Mesodermal cell (in vitro differentiated cells): ENCODE measurements at regions not wholly inside any gene's neighbourhood (a gene's known extent, or its start where the extent isn't known, plus 50 kb on each side); places are given as distances from the start of the nearest gene placed in this dataset.
"Not testable (repeated sequence)": the region's sequence is repeated elsewhere in the genome, so short reads cannot be mapped to it uniquely, and the experiment has no call there.

Source experiments
- H3K27ac ChIP-seq: 2 replicates; pipeline ENCODE4 v1.7.0; 2013; ENCODE audit warnings: mild to moderate bottlenecking, low read depth, low read length, moderate library complexity; ENCODE audit not compliant: severe bottlenecking
- H3K36me3 ChIP-seq: 2 replicates; pipeline ENCODE4 v1.7.1; 2013; ENCODE audit warnings: mild to moderate bottlenecking, low read length, moderate library complexity; ENCODE audit not compliant: control insufficient read depth, insufficient read depth
- H3K4me1 ChIP-seq: one replicate; pipeline ENCODE4 v1.7.1; 2013; ENCODE audit warnings: mild to moderate bottlenecking, low read length; ENCODE audit not compliant: insufficient read depth, control insufficient read depth, poor library complexity, severe bottlenecking
- H3K4me3 ChIP-seq: 2 replicates; pipeline ENCODE4 v1.7.0; 2013; ENCODE audit warnings: low read length, control low read depth, mild to moderate bottlenecking; ENCODE audit not compliant: insufficient read depth, poor library complexity, severe bottlenecking; ENCODE audit errors: extremely low read depth
- H3K9me3 ChIP-seq: 2 replicates; pipeline ENCODE4 v1.7.1; 2013; ENCODE audit warnings: mild to moderate bottlenecking, low read length, moderate library complexity; ENCODE audit not compliant: control insufficient read depth
- WGBS, 2 experiments: methylation state at CpG; one replicate each; pipeline ENCODE4 v1.1.5; 2013; ENCODE audit warnings: missing lambda C conversion rate in 2 of 2; ENCODE audit not compliant: insufficient coverage in 2 of 2; 5-methylcytosine and 5-hydroxymethylcytosine counted together

- H3K27ac ChIP-seq = no peak overlapping the region
Observed at GRCh38 chr11:12603143-12604088, 70.8 kb upstream of the TEAD1 start.

GRCh38 chr11:12604557-12605153, 69.6 kb upstream of the TEAD1 start:
- Histone ChIP-seq H3K27ac (peak overlapping the region; percentile 67), H3K4me1 (peaks cover 28% of the 10 kb centered on the region), H3K4me3 (no peak overlapping the region), H3K36me3 (no peaks in the 10 kb centered on the region), H3K9me3 (no peaks in the 10 kb centered on the region)
- WGBS, 2 experiments = no CpG with 5 or more reads among the region's 1 CpG

More at GRCh38 chr11:12603143-12604088, 70.8 kb upstream of the TEAD1 start:
- Histone ChIP-seq H3K4me1 (peaks cover 34% of the 10 kb centered on the region), H3K9me3 (no peaks in the 10 kb centered on the region), H3K36me3 (no peaks in the 10 kb centered on the region), H3K4me3 (no peak overlapping the region)
- WGBS, 2 experiments = 89 to 100% methylated on average over 1 of the region's 3 CpGs

- Histone ChIP-seq H3K27ac (peak overlapping the region; percentile 68), H3K36me3 (no peaks in the 10 kb centered on the region), H3K4me3 (no peak overlapping the region), H3K9me3 (peaks cover 4% of the 10 kb centered on the region), H3K4me1 (peaks cover 21% of the 10 kb centered on the region)
- 43 to 73% methylated on average over 2 of the region's 2 CpGs for WGBS, 2 experiments
Observed at GRCh38 chr11:12606597-12606996, 67.6 kb upstream of the TEAD1 start.

GRCh38 chr11:12608678-12609077, 65.5 kb upstream of the TEAD1 start:
- 92 to 100% methylated on average over 2 of the region's 5 CpGs for WGBS, 2 experiments
- H3K4me1 ChIP-seq = peaks cover 12% of the 10 kb centered on the region

GRCh38 chr11:12611352-12611751, 62.9 kb upstream of the TEAD1 start:
- no peak overlapping the region for H3K4me3 ChIP-seq

More at GRCh38 chr11:12608678-12609077, 65.5 kb upstream of the TEAD1 start:
- H3K27ac ChIP-seq, H3K4me3 ChIP-seq, H3K36me3 ChIP-seq, H3K9me3 ChIP-seq: not testable (repeated sequence)

GRCh38 chr11:12617632-12618031, 56.6 kb upstream of the TEAD1 start:
- 94 to 100% methylated on average over 2 of the region's 3 CpGs for whole genome bisulfite sequencing, 2 experiments
- H3K36me3 ChIP-seq = no peaks in the 10 kb centered on the region
- no peak overlapping the region for H3K27ac ChIP-seq
- H3K4me1 ChIP-seq = no peaks in the 10 kb centered on the region
- H3K4me3 ChIP-seq = no peak overlapping the region
- H3K9me3 ChIP-seq = no peaks in the 10 kb centered on the region

More at GRCh38 chr11:12611352-12611751, 62.9 kb upstream of the TEAD1 start:
- no peak overlapping the region for H3K27ac ChIP-seq
- peaks cover 4% of the 10 kb centered on the region for H3K9me3 ChIP-seq
- no peaks in the 10 kb centered on the region for H3K36me3 ChIP-seq
- H3K4me1 ChIP-seq = no peaks in the 10 kb centered on the region

- no CpG with 5 or more reads among the region's 2 CpGs for WGBS, 2 experiments
- H3K36me3 ChIP-seq = no peaks in the 10 kb centered on the region
- no peaks in the 10 kb centered on the region for H3K4me1 ChIP-seq
Observed at GRCh38 chr11:12618743-12619540, 55.3 kb upstream of the TEAD1 start.

GRCh38 chr11:12623869-12624268, 50.4 kb upstream of the TEAD1 start:
- Histone ChIP-seq H3K27ac (no peak overlapping the region), H3K4me3 (no peak overlapping the region), H3K36me3 (no peaks in the 10 kb centered on the region), H3K9me3 (peaks cover 9% of the 10 kb centered on the region), H3K4me1 (peaks cover 3% of the 10 kb centered on the region)
- no CpG with 5 or more reads among the region's 1 CpG for WGBS, 2 experiments

More at GRCh38 chr11:12618743-12619540, 55.3 kb upstream of the TEAD1 start:
- Histone ChIP-seq H3K27ac (no peak overlapping the region), H3K4me3 (no peak overlapping the region), H3K9me3 (peaks cover 2% of the 10 kb centered on the region)
